Neural cell (in vitro differentiated cells): ENCODE measurements at regions not wholly inside any gene's neighbourhood (a gene's known extent, or its start where the extent isn't known, plus 50 kb on each side); places are given as distances from the start of the nearest gene placed in this dataset.

Experiments
- CTCF ChIP-seq: fragments of 450-650 bp; IDR thresholded peaks from 2 replicates; pipeline ENCODE4 v1.5.1; 2014; ENCODE audit warnings: antibody characterized with exemption, mild to moderate bottlenecking, moderate library complexity; ENCODE audit not compliant: poor library complexity, severe bottlenecking
- EP300 ChIP-seq: fragments of 450-650 bp; conservative IDR thresholded peaks from 2 replicates; pipeline ENCODE4 v1.6.1; 2014; ENCODE audit warnings: antibody characterized with exemption, mild to moderate bottlenecking, moderate library complexity; ENCODE audit not compliant: poor library complexity, severe bottlenecking
- POLR2AphosphoS5 ChIP-seq: IDR thresholded peaks from 2 replicates; pipeline ENCODE4 v1.6.1; 2012
- RAD21 ChIP-seq: fragments of 450-650 bp; conservative IDR thresholded peaks from 2 replicates; pipeline ENCODE4 v1.6.1; 2014; ENCODE audit warnings: antibody characterized with exemption, mild to moderate bottlenecking, moderate library complexity
- SMC3 ChIP-seq: fragments of 450-650 bp; conservative IDR thresholded peaks from 2 replicates; pipeline ENCODE4 v1.6.1; 2014; ENCODE audit warnings: antibody characterized with exemption, mild to moderate bottlenecking, moderate library complexity; ENCODE audit not compliant: poor library complexity
- TF ChIP-seq, protein P1 (sequence below): IDR thresholded peaks from 2 replicates; pipeline ENCODE4 v1.6.1; 2012; ENCODE audit warnings: borderline replicate concordance

GRCh38 chr13:65746406-65746921, 1483.7 kb downstream of the PCDH9 start:
- TF ChIP-seq SMC3, result no peak
- no peak for TF ChIP-seq EP300
- TF ChIP-seq, protein P1, sequence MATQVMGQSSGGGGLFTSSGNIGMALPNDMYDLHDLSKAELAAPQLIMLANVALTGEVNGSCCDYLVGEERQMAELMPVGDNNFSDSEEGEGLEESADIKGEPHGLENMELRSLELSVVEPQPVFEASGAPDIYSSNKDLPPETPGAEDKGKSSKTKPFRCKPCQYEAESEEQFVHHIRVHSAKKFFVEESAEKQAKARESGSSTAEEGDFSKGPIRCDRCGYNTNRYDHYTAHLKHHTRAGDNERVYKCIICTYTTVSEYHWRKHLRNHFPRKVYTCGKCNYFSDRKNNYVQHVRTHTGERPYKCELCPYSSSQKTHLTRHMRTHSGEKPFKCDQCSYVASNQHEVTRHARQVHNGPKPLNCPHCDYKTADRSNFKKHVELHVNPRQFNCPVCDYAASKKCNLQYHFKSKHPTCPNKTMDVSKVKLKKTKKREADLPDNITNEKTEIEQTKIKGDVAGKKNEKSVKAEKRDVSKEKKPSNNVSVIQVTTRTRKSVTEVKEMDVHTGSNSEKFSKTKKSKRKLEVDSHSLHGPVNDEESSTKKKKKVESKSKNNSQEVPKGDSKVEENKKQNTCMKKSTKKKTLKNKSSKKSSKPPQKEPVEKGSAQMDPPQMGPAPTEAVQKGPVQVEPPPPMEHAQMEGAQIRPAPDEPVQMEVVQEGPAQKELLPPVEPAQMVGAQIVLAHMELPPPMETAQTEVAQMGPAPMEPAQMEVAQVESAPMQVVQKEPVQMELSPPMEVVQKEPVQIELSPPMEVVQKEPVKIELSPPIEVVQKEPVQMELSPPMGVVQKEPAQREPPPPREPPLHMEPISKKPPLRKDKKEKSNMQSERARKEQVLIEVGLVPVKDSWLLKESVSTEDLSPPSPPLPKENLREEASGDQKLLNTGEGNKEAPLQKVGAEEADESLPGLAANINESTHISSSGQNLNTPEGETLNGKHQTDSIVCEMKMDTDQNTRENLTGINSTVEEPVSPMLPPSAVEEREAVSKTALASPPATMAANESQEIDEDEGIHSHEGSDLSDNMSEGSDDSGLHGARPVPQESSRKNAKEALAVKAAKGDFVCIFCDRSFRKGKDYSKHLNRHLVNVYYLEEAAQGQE, result no peak
- no peak for TF ChIP-seq CTCF
- no peak for TF ChIP-seq RAD21
- no peak for TF ChIP-seq POLR2AphosphoS5
